AG04450 (cell line): ENCODE measurements at regions not wholly inside any gene's neighbourhood (a gene's known extent, or its start where the extent isn't known, plus 50 kb on each side); places are given as distances from the start of the nearest gene placed in this dataset.

Experiments used
- CTCF ChIA-PET: fragments of 300-600, 350-600 bp; formaldehyde crosslinking; extraction: SDS; loops from one replicate; lab custom pipeline; 2022; ENCODE audit warnings: antibody characterized with exemption, inconsistent platforms; lab: Charles Lee
- POLR2A ChIA-PET: fragments of 350-600 bp; formaldehyde crosslinking; extraction: SDS; loops from one replicate; lab custom pipeline; 2021; ENCODE audit warnings: antibody characterized with exemption, inconsistent platforms; lab: Yijun Ruan, JAX
- DNase-seq: peaks from one replicate; pipeline ENCODE4 v3.0.0-alpha.2; 2011; ENCODE audit warnings: low read depth, low spot score
- H3K27ac ChIP-seq: one replicate; pipeline ENCODE4 v1.5.1; 2012; ENCODE audit warnings: low read depth, low read length, control low read depth
- H3K27me3 ChIP-seq: one replicate; pipeline ENCODE4 v1.6.0; 2012; ENCODE audit warnings: low read length; ENCODE audit not compliant: control insufficient read depth, insufficient read depth
- H3K4me3 ChIP-seq: 2 replicates; pipeline ENCODE4 v1.5.1; 2011; ENCODE audit warnings: mild to moderate bottlenecking, low read depth, low read length, control low read depth
- H3K9me3 ChIP-seq: 2 replicates; pipeline ENCODE4 v1.5.1; 2012; ENCODE audit warnings: low read length; ENCODE audit not compliant: control insufficient read depth, insufficient read depth
- TF ChIP-seq, protein P1 (sequence below): IDR thresholded peaks from 2 replicates; pipeline ENCODE4 v1.5.1; 2011; ENCODE audit warnings: low read depth, low read length, control low read depth, inconsistent platforms

DNA sequence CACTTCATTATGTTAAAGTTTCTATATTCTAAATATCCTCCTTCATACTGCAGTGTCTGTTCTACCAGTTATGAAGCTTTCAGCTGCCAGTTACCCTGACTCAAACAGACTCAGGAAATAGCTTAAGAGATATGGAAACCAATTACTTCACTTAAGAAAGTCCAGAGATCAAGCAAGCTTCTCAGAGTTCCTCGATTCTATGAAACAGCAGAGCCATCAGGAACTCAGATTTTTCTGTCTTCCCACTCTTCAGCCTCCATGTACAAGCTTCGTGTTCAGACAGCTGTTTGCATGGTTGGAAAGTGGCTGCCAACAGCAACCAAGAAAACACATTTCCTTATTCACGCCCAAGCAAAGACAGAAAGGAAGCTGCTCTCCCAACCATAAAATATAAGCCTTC lies 216.1 kb downstream of the ACTL7B start:
- Histone ChIP-seq H3K4me3 (no peak overlapping the region), H3K27ac (no peak overlapping the region), H3K9me3 (no peaks in the 10 kb centered on the region), H3K27me3 (peaks cover 6% of the 10 kb centered on the region)
- CTCF ChIA-PET, result no interaction called here
- POLR2A ChIA-PET, result no interaction called here
- DNase-seq, result no peak
- TF ChIP-seq, protein P1, sequence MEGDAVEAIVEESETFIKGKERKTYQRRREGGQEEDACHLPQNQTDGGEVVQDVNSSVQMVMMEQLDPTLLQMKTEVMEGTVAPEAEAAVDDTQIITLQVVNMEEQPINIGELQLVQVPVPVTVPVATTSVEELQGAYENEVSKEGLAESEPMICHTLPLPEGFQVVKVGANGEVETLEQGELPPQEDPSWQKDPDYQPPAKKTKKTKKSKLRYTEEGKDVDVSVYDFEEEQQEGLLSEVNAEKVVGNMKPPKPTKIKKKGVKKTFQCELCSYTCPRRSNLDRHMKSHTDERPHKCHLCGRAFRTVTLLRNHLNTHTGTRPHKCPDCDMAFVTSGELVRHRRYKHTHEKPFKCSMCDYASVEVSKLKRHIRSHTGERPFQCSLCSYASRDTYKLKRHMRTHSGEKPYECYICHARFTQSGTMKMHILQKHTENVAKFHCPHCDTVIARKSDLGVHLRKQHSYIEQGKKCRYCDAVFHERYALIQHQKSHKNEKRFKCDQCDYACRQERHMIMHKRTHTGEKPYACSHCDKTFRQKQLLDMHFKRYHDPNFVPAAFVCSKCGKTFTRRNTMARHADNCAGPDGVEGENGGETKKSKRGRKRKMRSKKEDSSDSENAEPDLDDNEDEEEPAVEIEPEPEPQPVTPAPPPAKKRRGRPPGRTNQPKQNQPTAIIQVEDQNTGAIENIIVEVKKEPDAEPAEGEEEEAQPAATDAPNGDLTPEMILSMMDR, result no peak

DNA sequence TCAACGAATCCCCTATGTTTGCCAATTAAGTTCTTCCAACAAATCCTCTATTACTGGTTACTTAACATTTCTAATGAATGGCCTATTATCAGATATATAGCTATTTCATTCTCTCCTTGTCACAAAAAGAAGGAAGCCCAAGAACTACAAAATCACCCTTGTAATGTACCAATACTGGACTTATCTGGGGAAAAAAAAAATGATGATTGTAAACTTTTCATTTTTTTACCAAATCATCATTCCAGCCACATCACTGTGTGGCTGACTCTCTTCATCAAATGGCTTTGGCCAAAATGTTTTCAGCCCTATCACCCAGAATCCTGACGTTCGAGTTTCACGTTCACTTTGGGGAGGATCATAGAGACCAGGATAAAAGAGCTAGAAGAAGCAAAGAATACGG lies 216.7 kb downstream of the ACTL7B start:
- no peak overlapping the region for H3K4me3 ChIP-seq
- H3K27ac ChIP-seq, result no peak overlapping the region
- TF ChIP-seq, protein P1, result no peak
- no peak for DNase-seq
- ChIA-PET POLR2A (no interaction called here), CTCF (interaction anchor here (0.7 kb wide), 1 partner anchor 1501 kb away, joined by 3 read pairs; no protein-coding TSS in a partner anchor)
- no peaks in the 10 kb centered on the region for H3K9me3 ChIP-seq
- peaks cover 6% of the 10 kb centered on the region for H3K27me3 ChIP-seq

DNA sequence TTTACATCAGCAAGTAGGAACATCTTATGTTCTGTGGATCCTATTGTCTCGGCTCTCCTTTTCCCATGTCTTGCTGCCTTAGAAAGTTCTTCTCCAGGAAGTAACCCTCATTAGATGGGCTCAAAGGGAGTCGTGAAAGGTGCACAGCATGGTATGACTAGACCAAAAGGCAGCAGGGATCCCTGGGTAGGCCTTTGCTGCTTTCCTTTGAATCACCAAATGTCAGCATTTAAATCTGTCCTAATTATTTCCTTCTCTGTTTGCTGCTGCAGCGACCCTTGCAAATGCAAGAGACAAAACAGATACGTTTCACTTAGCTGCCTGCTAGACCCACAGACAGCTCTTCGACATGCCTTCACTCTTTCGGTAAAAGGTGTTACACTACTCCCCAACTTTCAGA lies 218.4 kb downstream of the ACTL7B start:
- DNase-seq, result no peak
- Histone ChIP-seq H3K9me3 (no peaks in the 10 kb centered on the region), H3K27me3 (peaks cover 6% of the 10 kb centered on the region), H3K27ac (peak overlapping the region; percentile 2), H3K4me3 (no peak overlapping the region)
- ChIA-PET CTCF (no interaction called here), POLR2A (no interaction called here)
- TF ChIP-seq, protein P1, result no peak

DNA sequence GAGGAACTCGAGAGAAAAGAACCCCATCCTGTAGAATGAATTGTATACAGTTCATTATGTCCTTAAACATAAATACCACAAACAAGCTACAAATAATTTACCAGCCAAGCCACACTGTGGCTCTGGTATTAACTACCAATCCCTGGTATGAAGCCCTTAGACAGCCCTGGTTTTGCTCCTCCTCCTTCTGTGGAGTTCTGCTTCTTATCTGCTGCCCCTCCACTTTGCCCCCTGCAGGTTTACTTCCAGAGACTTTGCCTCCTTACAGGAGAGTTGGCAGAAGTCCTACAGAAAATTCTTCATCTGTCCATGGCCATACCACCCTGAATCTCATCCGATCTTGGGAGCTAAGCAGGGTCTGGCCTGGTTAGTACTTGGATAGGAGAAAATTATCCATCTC lies 219.8 kb downstream of the ACTL7B start:
- H3K27me3 ChIP-seq, result peaks cover 6% of the 10 kb centered on the region
- no peak overlapping the region for H3K27ac ChIP-seq
- CTCF ChIA-PET, result no interaction called here
- no peak for DNase-seq
- TF ChIP-seq, protein P1, result no peak
- H3K4me3 ChIP-seq, result no peak overlapping the region
- H3K9me3 ChIP-seq, result no peaks in the 10 kb centered on the region
- POLR2A ChIA-PET, result no interaction called here

DNA sequence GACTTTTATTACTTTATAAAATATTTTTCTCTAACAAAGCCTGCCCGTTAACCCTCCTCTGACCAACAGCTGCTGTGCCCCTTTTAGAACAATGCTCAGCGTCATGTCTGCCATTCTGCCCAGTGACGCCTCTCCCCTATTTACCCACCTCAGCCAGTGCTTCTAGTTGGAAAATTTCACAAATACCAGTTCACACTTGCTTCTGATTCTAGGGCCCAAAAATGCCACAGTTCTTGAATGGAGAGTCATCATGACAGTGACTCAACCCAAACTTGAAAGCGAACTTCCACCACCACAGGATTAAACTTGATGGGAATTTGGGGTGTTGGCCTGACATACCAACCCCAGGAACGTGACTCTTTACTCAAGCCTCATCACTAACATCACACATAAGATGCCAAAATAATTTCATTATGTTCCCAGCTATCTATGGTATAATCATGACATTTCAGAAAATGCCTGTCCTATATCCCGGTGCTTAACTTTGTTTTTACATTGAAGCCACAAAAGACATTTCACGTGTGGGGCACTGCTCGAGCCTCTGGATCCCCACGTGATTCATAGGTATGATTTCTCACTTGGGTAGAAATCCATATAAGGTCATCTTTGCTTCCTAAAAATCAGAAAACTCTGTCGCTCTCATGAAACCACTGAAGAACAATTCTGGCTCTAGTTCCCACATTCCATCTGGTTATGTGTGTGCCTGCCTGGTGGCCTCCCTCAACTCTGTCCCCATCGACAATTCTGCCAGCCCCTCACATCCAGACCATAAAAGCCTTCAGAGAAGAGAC lies 220.9 kb downstream of the ACTL7B start:
- TF ChIP-seq, protein P1, result no peak
- no peak for DNase-seq
- ChIA-PET CTCF (no interaction called here), POLR2A (no interaction called here)
- H3K4me3 ChIP-seq, result no peak overlapping the region
- peaks cover 6% of the 10 kb centered on the region for H3K27me3 ChIP-seq
- no peak overlapping the region for H3K27ac ChIP-seq
- H3K9me3 ChIP-seq, result no peaks in the 10 kb centered on the region
